Adipocyte (in vitro differentiated cells): ENCODE measurements at regions not wholly inside any gene's neighbourhood (a gene's known extent, or its start where the extent isn't known, plus 50 kb on each side); places are given as distances from the start of the nearest gene placed in this dataset.
A peak's percentile ranks its signal among the peaks of the same experiment; 100 is the strongest.

Experiments
- DNase-seq: peaks from one replicate; pipeline ENCODE4 v3.0.0-alpha.2; 2015; ENCODE audit warnings: low read depth
- H3K27me3 ChIP-seq: replicated peaks from 2 replicates; pipeline ENCODE4 v1.7.0; 2013; ENCODE audit warnings: mild to moderate bottlenecking, low read length, moderate library complexity; ENCODE audit not compliant: control insufficient read depth, insufficient read depth
- H3K36me3 ChIP-seq: 2 replicates; pipeline ENCODE4 v1.7.0; 2013; ENCODE audit warnings: low read length, mild to moderate bottlenecking, moderate library complexity; ENCODE audit not compliant: control insufficient read depth, insufficient read depth, severe bottlenecking
- H3K4me1 ChIP-seq: 2 replicates; pipeline ENCODE4 v1.7.0; 2013; ENCODE audit warnings: mild to moderate bottlenecking, low read length, moderate library complexity; ENCODE audit not compliant: control insufficient read depth, insufficient read depth
- H3K4me3 ChIP-seq: 2 replicates; pipeline ENCODE4 v1.7.0; 2013; ENCODE audit warnings: mild to moderate bottlenecking, low read length, moderate library complexity
- H3K9ac ChIP-seq: 2 replicates; pipeline ENCODE4 v1.7.0; 2013; ENCODE audit warnings: mild to moderate bottlenecking, low read length, moderate library complexity
- H3K9me3 ChIP-seq: 2 replicates; pipeline ENCODE4 v1.7.0; 2013; ENCODE audit warnings: mild to moderate bottlenecking, low read length, moderate library complexity; ENCODE audit not compliant: control insufficient read depth

DNA sequence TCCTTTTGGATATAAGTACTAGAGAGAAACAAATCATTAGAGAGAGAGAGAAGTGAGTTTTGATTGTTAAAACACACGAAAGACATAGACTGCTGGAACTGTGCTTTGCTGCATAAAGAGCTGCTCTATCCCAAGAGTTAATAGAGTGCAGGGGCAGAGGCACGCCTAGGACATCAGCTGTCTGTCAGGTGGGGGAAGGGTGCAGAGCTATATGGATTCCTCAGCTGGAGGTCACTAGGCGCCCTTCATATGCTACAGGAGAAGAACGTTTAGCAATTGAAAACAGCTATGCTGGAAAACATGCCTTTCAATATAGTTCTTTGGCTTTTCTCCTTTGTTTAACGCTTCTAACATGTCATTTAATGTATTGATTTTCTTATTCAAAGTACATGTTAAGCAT is 169.0 kb upstream of the MCHR2 start:
- Histone ChIP-seq H3K9ac (no peak overlapping the region), H3K36me3 (no peaks in the 10 kb centered on the region), H3K27me3 (no peaks in the 10 kb centered on the region), H3K9me3 (no peaks in the 10 kb centered on the region), H3K4me3 (no peak overlapping the region), H3K4me1 (peaks cover 10% of the 10 kb centered on the region)
- DNase-seq = no peak

DNA sequence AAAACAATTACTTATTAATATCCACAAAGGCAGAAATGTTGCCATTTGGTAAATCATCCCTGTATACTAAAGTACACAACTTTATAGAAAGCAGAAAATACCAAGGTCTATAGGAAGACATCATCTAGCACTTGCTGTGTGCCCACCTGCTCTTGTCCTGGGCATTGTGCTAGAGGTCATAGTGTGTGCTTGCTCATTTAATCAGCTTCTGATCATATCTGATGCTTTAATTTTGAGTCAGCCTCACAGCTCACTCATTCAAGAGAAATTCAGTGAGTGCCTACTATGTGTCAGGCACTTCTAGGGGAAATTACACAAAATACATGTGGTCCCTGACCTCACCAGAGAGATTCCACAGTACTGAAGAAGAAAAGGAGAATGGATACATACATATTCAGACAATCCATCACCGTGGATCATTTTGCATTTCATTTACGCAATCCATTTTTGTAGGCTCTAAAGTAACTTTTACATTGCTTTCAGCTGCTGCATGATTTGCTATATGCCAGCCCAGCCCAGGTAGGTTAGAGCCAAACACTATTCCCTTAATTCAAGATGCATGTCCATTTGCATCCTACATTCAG is 167.9 kb upstream of the MCHR2 start:
- no peak overlapping the region for H3K9ac ChIP-seq
- H3K9me3 ChIP-seq = no peaks in the 10 kb centered on the region
- no peaks in the 10 kb centered on the region for H3K36me3 ChIP-seq
- H3K27me3 ChIP-seq = no peaks in the 10 kb centered on the region
- H3K4me3 ChIP-seq = no peak overlapping the region
- DNase-seq = no peak
- peaks cover 5% of the 10 kb centered on the region for H3K4me1 ChIP-seq

DNA sequence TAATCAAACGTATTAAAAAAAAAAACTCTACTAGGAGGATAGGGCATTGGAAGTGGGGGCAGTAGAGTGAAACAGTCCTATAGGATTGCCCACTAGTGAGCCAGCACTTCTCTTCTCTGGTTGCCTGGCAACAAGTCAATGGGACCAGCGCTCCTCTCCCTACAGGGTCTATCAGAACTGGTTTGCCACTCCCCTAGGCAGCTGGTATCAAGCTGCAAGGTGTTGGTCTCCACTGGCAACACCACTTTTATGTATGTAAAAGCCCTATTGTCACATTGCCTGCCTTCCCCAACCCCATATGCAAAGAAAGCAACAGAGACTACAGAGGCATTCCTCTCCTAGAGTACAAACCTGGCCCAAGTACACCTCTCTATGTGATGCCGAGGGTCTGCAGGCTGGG is 166.9 kb upstream of the MCHR2 start:
- Histone ChIP-seq H3K9me3 (no peaks in the 10 kb centered on the region), H3K4me1 (no peaks in the 10 kb centered on the region), H3K4me3 (no peak overlapping the region), H3K36me3 (no peaks in the 10 kb centered on the region), H3K9ac (no peak overlapping the region), H3K27me3 (no peaks in the 10 kb centered on the region)
- DNase-seq = no peak

DNA sequence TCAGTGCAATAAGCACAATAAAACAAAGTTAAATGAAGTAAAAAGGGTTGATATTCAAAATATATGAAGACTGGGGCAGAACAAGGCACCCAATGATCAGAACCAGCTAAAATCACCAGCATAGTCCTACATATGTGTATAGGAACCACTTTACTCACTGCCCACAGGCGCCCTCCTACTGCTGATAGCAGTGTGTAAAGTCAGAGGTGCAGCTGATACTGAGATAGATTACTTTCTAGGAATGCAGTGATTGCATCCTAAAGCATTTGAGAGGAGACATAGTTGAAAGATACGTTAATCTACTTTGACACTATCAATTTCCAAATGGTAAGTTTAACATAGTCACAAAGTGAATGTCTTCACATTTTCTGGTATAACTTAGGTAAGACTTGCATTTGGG is 161.1 kb upstream of the MCHR2 start:
- H3K4me3 ChIP-seq = no peak overlapping the region
- H3K27me3 ChIP-seq = no peaks in the 10 kb centered on the region
- no peak for DNase-seq
- H3K9me3 ChIP-seq = no peaks in the 10 kb centered on the region
- H3K9ac ChIP-seq = no peak overlapping the region
- peaks cover 12% of the 10 kb centered on the region for H3K4me1 ChIP-seq
- no peaks in the 10 kb centered on the region for H3K36me3 ChIP-seq

DNA sequence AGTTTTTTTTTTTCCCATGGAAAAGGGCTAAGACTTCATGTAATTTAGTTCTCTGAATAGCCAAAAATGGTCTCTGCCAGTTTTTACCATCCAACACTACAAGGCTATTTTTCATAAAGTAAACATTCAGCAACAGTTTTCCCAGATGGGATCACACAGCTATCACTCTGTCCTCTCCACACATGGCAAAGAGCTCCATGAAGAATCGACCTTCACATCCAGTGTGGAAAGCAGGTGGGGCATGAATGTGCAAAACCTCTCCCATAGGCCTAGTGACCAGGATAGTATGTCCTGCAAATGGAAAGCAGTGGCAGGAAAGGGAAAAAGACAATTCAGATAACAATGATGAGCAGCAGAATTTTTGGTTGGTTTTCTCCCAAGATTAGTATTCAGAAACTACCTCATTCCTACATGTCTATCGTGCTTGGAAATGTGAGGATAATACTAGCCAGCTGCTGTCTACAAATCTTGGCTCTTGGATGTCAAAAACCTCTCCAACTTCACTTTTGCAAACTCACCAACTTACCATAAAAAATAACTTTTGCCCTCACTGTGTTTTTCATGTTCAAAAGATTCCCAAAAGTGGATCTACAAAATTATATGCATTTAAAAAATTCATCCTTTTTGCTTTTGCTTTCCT is 159.7 kb upstream of the MCHR2 start:
- Histone ChIP-seq H3K4me1 (peaks cover 12% of the 10 kb centered on the region), H3K9ac (no peak overlapping the region), H3K27me3 (no peaks in the 10 kb centered on the region), H3K9me3 (no peaks in the 10 kb centered on the region), H3K4me3 (no peak overlapping the region), H3K36me3 (no peaks in the 10 kb centered on the region)
- no peak for DNase-seq

DNA sequence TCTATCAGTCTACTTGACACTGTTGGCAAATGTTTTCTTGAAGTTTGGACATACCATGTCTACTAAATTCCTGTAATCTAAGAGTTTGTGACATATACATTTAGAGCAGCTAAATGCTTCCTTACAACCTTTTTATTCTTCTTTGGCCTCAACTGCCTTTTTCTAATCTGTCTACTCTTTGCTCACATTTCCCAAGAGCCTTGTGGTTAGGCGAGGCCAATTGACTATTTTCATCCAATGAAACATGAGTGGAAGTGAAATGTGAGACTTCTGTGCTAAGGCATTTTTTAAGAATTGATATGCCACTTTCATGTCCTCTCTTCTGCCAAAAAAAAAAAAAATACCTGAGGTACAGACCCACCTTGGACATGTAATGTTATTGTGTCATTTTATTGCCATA is 158.2 kb upstream of the MCHR2 start:
- H3K9me3 ChIP-seq = no peaks in the 10 kb centered on the region
- peak; percentile 34 for DNase-seq
- no peak overlapping the region for H3K9ac ChIP-seq
- H3K36me3 ChIP-seq = no peaks in the 10 kb centered on the region
- H3K4me3 ChIP-seq = no peak overlapping the region
- no peaks in the 10 kb centered on the region for H3K27me3 ChIP-seq
- H3K4me1 ChIP-seq = peaks cover 12% of the 10 kb centered on the region

DNA sequence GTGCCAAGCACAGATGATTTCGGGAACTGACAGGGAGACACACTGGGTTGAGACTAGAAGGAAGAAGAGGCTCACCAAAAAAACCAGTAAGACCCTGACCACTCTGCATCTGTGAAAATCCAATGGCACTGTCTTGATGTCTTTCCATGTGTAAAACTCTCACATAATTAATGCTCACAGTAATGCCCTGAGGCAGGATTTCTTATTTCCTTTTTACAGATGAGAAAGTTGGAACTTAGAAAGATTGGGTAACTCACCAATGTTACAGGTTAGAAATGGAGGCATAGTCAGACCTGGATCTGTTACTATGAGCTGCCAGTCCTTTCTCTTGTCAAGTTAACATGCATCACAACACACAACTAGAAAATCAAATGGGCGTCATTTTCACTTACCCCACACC is 151.0 kb upstream of the MCHR2 start:
- H3K27me3 ChIP-seq = no peaks in the 10 kb centered on the region
- no peak for DNase-seq
- H3K4me1 ChIP-seq = no peaks in the 10 kb centered on the region
- H3K9me3 ChIP-seq = no peaks in the 10 kb centered on the region
- H3K4me3 ChIP-seq = no peak overlapping the region
- no peaks in the 10 kb centered on the region for H3K36me3 ChIP-seq
- no peak overlapping the region for H3K9ac ChIP-seq

DNA sequence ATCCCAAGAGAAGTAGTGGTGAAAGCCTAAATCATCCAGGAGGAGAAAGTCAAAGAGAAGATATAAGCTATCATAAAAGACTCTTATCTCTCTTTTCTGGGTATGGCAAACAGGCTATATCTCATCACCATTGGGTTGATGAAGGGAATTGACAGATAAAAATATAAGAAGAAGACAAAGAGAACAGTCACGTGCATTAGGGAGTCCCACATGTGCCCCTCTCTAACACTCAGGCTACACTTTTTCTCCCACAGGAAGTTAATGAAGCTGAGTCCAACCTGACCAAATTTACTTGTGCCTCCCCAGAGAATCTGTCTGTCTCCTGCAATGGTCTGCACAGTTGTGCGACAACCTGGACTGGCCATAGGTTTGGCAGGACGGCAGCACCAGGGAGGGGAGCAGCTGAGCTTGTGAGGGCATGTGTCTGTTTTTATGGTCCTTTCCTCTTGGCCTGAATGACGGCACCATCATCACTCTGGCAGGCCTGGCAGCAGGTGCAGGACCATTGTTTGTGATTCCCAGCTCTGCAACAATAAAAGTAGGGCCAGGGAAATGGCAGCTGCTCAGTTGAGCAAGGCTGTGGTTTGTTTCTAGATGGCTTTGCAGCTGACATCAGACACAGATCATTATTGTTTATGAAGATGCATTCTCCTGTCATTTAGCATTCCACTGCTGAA is 144.5 kb upstream of the MCHR2 start:
- no peak for DNase-seq
- H3K9ac ChIP-seq = no peak overlapping the region
- no peaks in the 10 kb centered on the region for H3K9me3 ChIP-seq
- no peaks in the 10 kb centered on the region for H3K4me1 ChIP-seq
- no peaks in the 10 kb centered on the region for H3K27me3 ChIP-seq
- H3K36me3 ChIP-seq = no peaks in the 10 kb centered on the region
- H3K4me3 ChIP-seq = no peak overlapping the region

DNA sequence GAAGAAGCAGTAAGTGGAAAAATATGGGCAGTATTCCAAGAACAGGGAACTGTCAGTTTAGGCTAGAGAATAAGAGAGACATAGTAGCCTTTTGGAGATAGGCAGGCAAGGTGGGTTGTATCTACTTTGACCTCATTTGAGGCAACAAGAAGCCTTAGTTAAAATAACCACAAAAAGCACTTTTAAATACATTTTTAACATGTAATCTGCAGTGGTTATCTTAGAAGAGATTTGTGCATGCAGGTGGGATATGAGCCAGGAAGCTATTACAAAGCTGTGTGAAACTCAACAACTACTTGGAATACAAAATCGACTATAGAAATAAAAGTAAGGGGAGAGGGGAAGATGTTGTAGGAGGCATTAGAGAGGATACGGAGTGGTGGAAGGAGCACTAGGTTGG is 143.7 kb upstream of the MCHR2 start:
- H3K9me3 ChIP-seq = no peaks in the 10 kb centered on the region
- no peaks in the 10 kb centered on the region for H3K27me3 ChIP-seq
- no peak overlapping the region for H3K4me3 ChIP-seq
- no peak for DNase-seq
- no peaks in the 10 kb centered on the region for H3K36me3 ChIP-seq
- H3K4me1 ChIP-seq = no peaks in the 10 kb centered on the region
- H3K9ac ChIP-seq = no peak overlapping the region

DNA sequence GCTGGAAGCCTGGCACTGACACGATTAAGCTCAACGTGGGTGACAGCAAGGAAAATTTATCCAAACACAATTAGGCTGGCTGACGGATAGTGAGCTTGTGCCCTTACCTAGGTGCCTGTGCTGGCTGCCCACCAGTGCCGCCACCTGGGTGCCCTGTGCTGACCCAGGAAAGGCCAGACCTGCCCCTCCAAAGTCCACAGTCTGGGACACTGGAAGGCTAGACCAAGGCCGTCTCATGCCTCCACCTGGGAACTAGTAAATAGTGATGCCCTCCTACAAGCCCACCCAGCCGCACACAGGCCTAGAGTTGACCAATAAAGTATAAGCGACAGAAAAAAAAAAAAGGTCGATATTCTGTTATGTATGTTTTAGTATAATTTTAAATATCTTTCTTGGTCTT is 142.6 kb upstream of the MCHR2 start:
- H3K4me1 ChIP-seq = no peaks in the 10 kb centered on the region
- no peaks in the 10 kb centered on the region for H3K27me3 ChIP-seq
- peaks cover 6% of the 10 kb centered on the region for H3K9me3 ChIP-seq
- no peak overlapping the region for H3K4me3 ChIP-seq
- no peaks in the 10 kb centered on the region for H3K36me3 ChIP-seq
- no peak overlapping the region for H3K9ac ChIP-seq
- no peak for DNase-seq

DNA sequence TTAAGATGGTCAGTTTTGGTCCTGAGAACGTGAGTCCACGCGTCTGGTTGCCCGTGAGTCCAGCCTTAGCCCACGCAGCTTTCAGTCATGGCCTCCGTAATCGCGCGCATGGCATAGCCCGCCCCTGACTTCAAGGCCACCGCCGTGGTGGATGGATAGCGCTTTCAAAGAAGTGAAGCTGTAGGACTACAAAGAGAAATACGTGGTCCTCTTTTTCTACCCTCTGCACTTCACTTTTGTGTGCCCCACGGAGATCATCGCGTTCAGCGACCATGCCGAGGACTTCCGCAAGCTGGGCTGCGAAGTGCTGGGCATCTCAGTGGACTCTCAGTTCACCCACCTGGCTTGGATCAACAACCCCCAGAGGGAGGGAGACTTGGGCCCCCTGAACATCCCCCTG is 142.0 kb upstream of the MCHR2 start:
- no peak for DNase-seq
- no peaks in the 10 kb centered on the region for H3K27me3 ChIP-seq
- H3K36me3 ChIP-seq = no peaks in the 10 kb centered on the region
- H3K4me1 ChIP-seq = no peaks in the 10 kb centered on the region
- no peak overlapping the region for H3K9ac ChIP-seq
- H3K9me3 ChIP-seq = peaks cover 12% of the 10 kb centered on the region
- no peak overlapping the region for H3K4me3 ChIP-seq
